CD4-positive, alpha-beta T cell treated with Interleukin-21 for 1 hour (primary cell): ENCODE measurements at regions not wholly inside any gene's neighbourhood (a gene's known extent, or its start where the extent isn't known, plus 50 kb on each side); places are given as distances from the start of the nearest gene placed in this dataset.
"Not testable (repeated sequence)": the region's sequence is repeated elsewhere in the genome, so short reads cannot be mapped to it uniquely, and the experiment has no call there.

Experiments
- DNase-seq: peaks from one replicate; pipeline ENCODE4 v3.0.0-alpha.2; 2020

- DNase-seq = no peak
Measured at GRCh38 chr6:144480473-144480872, 195.3 kb downstream of the UTRN start.

GRCh38 chr6:144481527-144481926 is 196.4 kb downstream of the UTRN start:
- no peak for DNase-seq

- peak; percentile 74 for DNase-seq
Measured at GRCh38 chr6:144482142-144482541, 197.0 kb downstream of the UTRN start.

- no peak for DNase-seq
Measured at GRCh38 chr6:144485531-144485930, 200.4 kb downstream of the UTRN start.

GRCh38 chr6:144488590-144488989 is 203.5 kb downstream of the UTRN start:
- no peak for DNase-seq

GRCh38 chr6:144493035-144493910 is 208.1 kb downstream of the UTRN start:
- DNase-seq = no peak

GRCh38 chr6:144495076-144495475 is 209.9 kb downstream of the UTRN start:
- DNase-seq = not testable (repeated sequence)

GRCh38 chr6:144497650-144498049 is 212.5 kb downstream of the UTRN start:
- no peak for DNase-seq

GRCh38 chr6:144500892-144501291 is 215.8 kb downstream of the UTRN start:
- DNase-seq = no peak

GRCh38 chr6:144505214-144505613 is 220.1 kb downstream of the UTRN start:
- not testable (repeated sequence) for DNase-seq

GRCh38 chr6:144506051-144506450 is 220.9 kb downstream of the UTRN start:
- not testable (repeated sequence) for DNase-seq

- DNase-seq = not testable (repeated sequence)
Measured at GRCh38 chr6:144507772-144508312, 222.7 kb downstream of the UTRN start.

GRCh38 chr6:144510859-144511258 is 225.7 kb downstream of the UTRN start:
- no peak for DNase-seq

- DNase-seq = no peak
Measured at GRCh38 chr6:144515761-144516160, 230.6 kb downstream of the UTRN start.

- DNase-seq = no peak
Measured at GRCh38 chr6:144519426-144519825, 234.3 kb downstream of the UTRN start.

- no peak for DNase-seq
Measured at GRCh38 chr6:144528743-144529425, 243.7 kb downstream of the UTRN start.

- DNase-seq = no peak
Measured at GRCh38 chr6:144530118-144530517, 245.0 kb downstream of the UTRN start.

GRCh38 chr6:144532238-144532637 is 247.1 kb downstream of the UTRN start:
- DNase-seq = not testable (repeated sequence)

- no peak for DNase-seq
Measured at GRCh38 chr6:144534180-144534579, 249.0 kb downstream of the UTRN start.

GRCh38 chr6:144535630-144536029 is 250.5 kb downstream of the UTRN start:
- DNase-seq = no peak

GRCh38 chr6:144536079-144536478 is 250.9 kb downstream of the UTRN start:
- no peak for DNase-seq

GRCh38 chr6:144543006-144543871 is 258.1 kb downstream of the UTRN start:
- DNase-seq = no peak
